OCI-LY7 (cell line): ENCODE measurements at regions not wholly inside any gene's neighbourhood (a gene's known extent, or its start where the extent isn't known, plus 50 kb on each side); places are given as distances from the start of the nearest gene placed in this dataset.

Experiments
- EZH2phosphoT487 ChIP-seq: fragments of 200-600 bp; sonication (generic); IDR thresholded peaks from 2 replicates; pipeline ENCODE4 v1.6.1; 2018; ENCODE audit warnings: low read depth, borderline replicate concordance, mild to moderate bottlenecking, mixed run types, antibody characterized with exemption, low read length, moderate library complexity, mixed read lengths
- TF ChIP-seq, protein P1 (sequence below): fragments of 200-600 bp; sonication (generic); conservative IDR thresholded peaks from 2 replicates; pipeline ENCODE4 v1.5.1; 2014; ENCODE audit warnings: mild to moderate bottlenecking, antibody characterized with exemption, low read length, moderate library complexity, mixed read lengths

DNA sequence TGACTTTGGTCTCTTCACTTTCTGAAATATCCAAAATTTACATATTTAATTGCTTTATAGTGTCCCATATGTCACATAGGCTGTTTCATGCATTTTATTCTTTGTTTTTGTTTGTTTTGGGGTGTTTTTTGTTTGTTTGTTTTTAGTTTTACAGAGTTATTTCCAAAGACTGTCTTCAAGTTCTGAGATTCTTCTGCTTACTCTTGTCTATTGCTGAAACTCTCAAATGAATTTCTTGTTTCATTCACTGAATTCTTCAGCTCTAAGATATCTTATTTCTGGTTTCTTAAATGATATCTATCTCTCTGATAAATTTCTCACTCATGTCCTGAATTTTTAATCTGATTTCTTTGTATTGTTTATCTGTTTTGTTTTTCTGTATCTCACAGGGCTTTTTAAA lies 412.0 kb upstream of the ATP2B1 start:
- TF ChIP-seq, protein P1, sequence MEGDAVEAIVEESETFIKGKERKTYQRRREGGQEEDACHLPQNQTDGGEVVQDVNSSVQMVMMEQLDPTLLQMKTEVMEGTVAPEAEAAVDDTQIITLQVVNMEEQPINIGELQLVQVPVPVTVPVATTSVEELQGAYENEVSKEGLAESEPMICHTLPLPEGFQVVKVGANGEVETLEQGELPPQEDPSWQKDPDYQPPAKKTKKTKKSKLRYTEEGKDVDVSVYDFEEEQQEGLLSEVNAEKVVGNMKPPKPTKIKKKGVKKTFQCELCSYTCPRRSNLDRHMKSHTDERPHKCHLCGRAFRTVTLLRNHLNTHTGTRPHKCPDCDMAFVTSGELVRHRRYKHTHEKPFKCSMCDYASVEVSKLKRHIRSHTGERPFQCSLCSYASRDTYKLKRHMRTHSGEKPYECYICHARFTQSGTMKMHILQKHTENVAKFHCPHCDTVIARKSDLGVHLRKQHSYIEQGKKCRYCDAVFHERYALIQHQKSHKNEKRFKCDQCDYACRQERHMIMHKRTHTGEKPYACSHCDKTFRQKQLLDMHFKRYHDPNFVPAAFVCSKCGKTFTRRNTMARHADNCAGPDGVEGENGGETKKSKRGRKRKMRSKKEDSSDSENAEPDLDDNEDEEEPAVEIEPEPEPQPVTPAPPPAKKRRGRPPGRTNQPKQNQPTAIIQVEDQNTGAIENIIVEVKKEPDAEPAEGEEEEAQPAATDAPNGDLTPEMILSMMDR, result no peak
- no peak for TF ChIP-seq EZH2phosphoT487
